PC-3 (cell line): ENCODE measurements at regions not wholly inside any gene's neighbourhood (a gene's known extent, or its start where the extent isn't known, plus 50 kb on each side); places are given as distances from the start of the nearest gene placed in this dataset.
"Not testable (repeated sequence)": the region's sequence is repeated elsewhere in the genome, so short reads cannot be mapped to it uniquely, and the experiment has no call there.

ENCODE experiments used
- ATAC-seq: fragments of 200-7000 bp; cut with Tn5 transposase; 2 replicates; pipeline ENCODE4 v1.9.1; 2020; ENCODE audit warnings: mild to moderate bottlenecking, moderate library complexity
- BruUV-seq: library from RNA; stranded (reverse); fragments of 400-500 nt; replicated peaks from 2 replicates; lab custom pipeline; 2021; lab: Mats Ljungman, UMichigan
- CTCF ChIA-PET: fragments of 300-600 bp; sonication (Branson Sonifier 250); formaldehyde crosslinking; loops from one replicate; lab custom pipeline; 2022; ENCODE audit warnings: antibody characterized with exemption; lab: Charles Lee
- POLR2A ChIA-PET: fragments of 300-600 bp; sonication (Branson Sonifier 250); formaldehyde crosslinking; loops from one replicate; lab custom pipeline; 2022; ENCODE audit warnings: antibody characterized with exemption; ENCODE audit not compliant: unreplicated experiment; lab: Charles Lee
- DNase-seq: peaks from one replicate; pipeline ENCODE4 v3.0.0-alpha.2; 2015
- H2AFZ ChIP-seq: fragments of 300-600 bp; sonication (generic); 2 replicates; pipeline ENCODE4 v1.6.0; 2016; ENCODE audit warnings: antibody characterized with exemption, low read length
- H3F3A ChIP-seq: fragments of 300-600 bp; sonication (generic); one replicate; pipeline ENCODE4 v1.6.0; 2017; ENCODE audit warnings: antibody characterized with exemption, low read length, control low read depth, mild to moderate bottlenecking; ENCODE audit not compliant: unreplicated experiment
- H3K27ac ChIP-seq: fragments of 300-600 bp; sonication (generic); 2 replicates; pipeline ENCODE4 v1.5.1; 2016; ENCODE audit warnings: mild to moderate bottlenecking, low read length
- H3K27me3 ChIP-seq: fragments of 300-600 bp; sonication (generic); 2 replicates; pipeline ENCODE4 v1.6.1; 2016; ENCODE audit warnings: low read length, mixed read lengths
- H3K36me3 ChIP-seq: fragments of 300-600 bp; sonication (generic); 2 replicates; pipeline ENCODE4 v1.6.1; 2016; ENCODE audit warnings: low read depth, mixed run types, low read length, mixed read lengths
- H3K4me1 ChIP-seq: fragments of 300-600 bp; sonication (generic); 2 replicates; pipeline ENCODE4 v1.5.1; 2016; ENCODE audit warnings: low read length; ENCODE audit not compliant: insufficient read depth
- H3K4me2 ChIP-seq: fragments of 300-600 bp; sonication (generic); 2 replicates; pipeline ENCODE4 v1.6.0; 2016; ENCODE audit warnings: low read length
- H3K4me3 ChIP-seq: fragments of 300-600 bp; sonication (generic); 2 replicates; pipeline ENCODE4 v1.5.1; 2016; ENCODE audit warnings: mild to moderate bottlenecking, low read length, mixed read lengths
- H3K79me2 ChIP-seq: fragments of 300-600 bp; sonication (generic); 2 replicates; pipeline ENCODE4 v1.6.1; 2017; ENCODE audit warnings: low read length, mixed read lengths
- H3K9ac ChIP-seq: fragments of 300-600 bp; sonication (generic); 2 replicates; pipeline ENCODE4 v1.6.0; 2016; ENCODE audit warnings: mild to moderate bottlenecking, low read length
- H3K9me2 ChIP-seq: fragments of 300-600 bp; sonication (generic); replicated peaks from 2 replicates; pipeline ENCODE4 v1.6.1; 2016; ENCODE audit warnings: mixed run types, low read length, mixed read lengths
- H3K9me3 ChIP-seq: fragments of 300-600 bp; sonication (generic); 2 replicates; pipeline ENCODE4 v1.6.1; 2016; ENCODE audit warnings: low read length, mixed read lengths
- H4K20me1 ChIP-seq: fragments of 300-600 bp; sonication (generic); 2 replicates; pipeline ENCODE4 v1.6.1; 2016; ENCODE audit warnings: low read length, mixed read lengths
- CTCF ChIP-seq: fragments of 300-600 bp; sonication (generic); conservative IDR thresholded peaks from 2 replicates; pipeline ENCODE4 v1.5.1; 2017; ENCODE audit warnings: antibody characterized with exemption, low read depth, mild to moderate bottlenecking, low read length
- EZH2 ChIP-seq: fragments of 300-600 bp; sonication (generic); IDR thresholded peaks from one replicate; pipeline ENCODE4 v1.6.1; 2017; ENCODE audit warnings: antibody characterized with exemption, mild to moderate bottlenecking, low read length; ENCODE audit not compliant: unreplicated experiment
- EZH2phosphoT487 ChIP-seq: fragments of 300-600 bp; sonication (generic); IDR thresholded peaks from 2 replicates; pipeline ENCODE4 v1.6.1; 2018; ENCODE audit warnings: mild to moderate bottlenecking, antibody characterized with exemption, low read length, borderline replicate concordance
- intact Hi-C: fragments of 100-400 bp; cut with micrococcal nuclease; formaldehyde crosslinking; loops from 2 replicates; pipeline ENCODE4 v1.9.0; 2023

- no peak for ATAC-seq
- no peak for DNase-seq
- H3K9me3 ChIP-seq: no peaks in the 10 kb centered on the region
- CTCF ChIA-PET: no interaction called here
- no peaks in the 10 kb centered on the region for H3K79me2 ChIP-seq
- H3K36me3 ChIP-seq: no peaks in the 10 kb centered on the region
- intact Hi-C loops: no loop called here
- H3K27me3 ChIP-seq: no peaks in the 10 kb centered on the region
- H3F3A ChIP-seq: no peaks in the 10 kb centered on the region
- no TSS peak for BruUV-seq
- no peak overlapping the region for H3K9ac ChIP-seq
- no peak overlapping the region for H2AFZ ChIP-seq
- no peak overlapping the region for H3K4me3 ChIP-seq
- POLR2A ChIA-PET: no interaction called here
- TF ChIP-seq EZH2: no peak
- TF ChIP-seq CTCF: no peak
- no peak for TF ChIP-seq EZH2phosphoT487
- H3K9me2 ChIP-seq: no peaks in the 10 kb centered on the region
- H3K4me1 ChIP-seq: no peaks in the 10 kb centered on the region
- no peak overlapping the region for H3K4me2 ChIP-seq
- no peak overlapping the region for H3K27ac ChIP-seq
- H4K20me1 ChIP-seq: no peaks in the 10 kb centered on the region
Observed at GRCh38 chrX:127439676-127440075, 612.5 kb downstream of the ACTRT1 start.

GRCh38 chrX:127405946-127406345 is 586.4 kb downstream of the PRR32 start:
- Histone ChIP-seq H3K27me3 (no peaks in the 10 kb centered on the region), H3F3A (no peaks in the 10 kb centered on the region), H3K9me3 (no peaks in the 10 kb centered on the region), H3K4me1 (no peaks in the 10 kb centered on the region), H3K36me3 (no peaks in the 10 kb centered on the region), H3K79me2 (no peaks in the 10 kb centered on the region), H2AFZ (no peak overlapping the region), H3K9me2 (no peaks in the 10 kb centered on the region), H3K4me3 (no peak overlapping the region), H4K20me1 (no peaks in the 10 kb centered on the region), H3K9ac (no peak overlapping the region), H3K4me2 (no peak overlapping the region), H3K27ac (no peak overlapping the region)
- BruUV-seq: no TSS peak
- CTCF ChIA-PET: no interaction called here
- ATAC-seq (no peak), DNase-seq (no peak)
- POLR2A ChIA-PET: no interaction called here
- intact Hi-C loops: no loop called here
- no peak for TF ChIP-seq EZH2phosphoT487
- no peak for TF ChIP-seq CTCF
- no peak for TF ChIP-seq EZH2

GRCh38 chrX:127404161-127404560 is 584.6 kb downstream of the PRR32 start:
- Histone ChIP-seq H3K27ac (no peak overlapping the region), H3K4me3 (no peak overlapping the region), H3K27me3 (no peaks in the 10 kb centered on the region), H3K4me2 (no peak overlapping the region), H3K36me3 (no peaks in the 10 kb centered on the region), H3K9me2 (no peaks in the 10 kb centered on the region), H3K79me2 (no peaks in the 10 kb centered on the region), H4K20me1 (no peaks in the 10 kb centered on the region), H3F3A (no peaks in the 10 kb centered on the region), H2AFZ (no peak overlapping the region), H3K4me1 (no peaks in the 10 kb centered on the region), H3K9ac (no peak overlapping the region), H3K9me3 (no peaks in the 10 kb centered on the region)
- ATAC-seq: no peak
- no peak for TF ChIP-seq CTCF
- no peak for TF ChIP-seq EZH2
- no peak for TF ChIP-seq EZH2phosphoT487
- BruUV-seq: no TSS peak
- ChIA-PET POLR2A (no interaction called here), CTCF (no interaction called here)
- intact Hi-C loops: no loop called here
- no peak for DNase-seq

GRCh38 chrX:127400231-127400630 is 580.7 kb downstream of the PRR32 start:
- H2AFZ ChIP-seq, H3K9ac ChIP-seq, BruUV-seq, H3K4me3 ChIP-seq, CTCF ChIA-PET, H3K4me2 ChIP-seq, H3K9me2 ChIP-seq, H3K79me2 ChIP-seq, POLR2A ChIA-PET, H3K27me3 ChIP-seq, intact Hi-C loops, ATAC-seq, H3K4me1 ChIP-seq, H3F3A ChIP-seq, H3K36me3 ChIP-seq, H4K20me1 ChIP-seq, H3K9me3 ChIP-seq, H3K27ac ChIP-seq, DNase-seq: not testable (repeated sequence)
